ENCODE measurements at regions not wholly inside any gene's neighbourhood (a gene's known extent, or its start where the extent isn't known, plus 50 kb on each side); places are given as distances from the start of the nearest gene placed in this dataset.

- Histone ChIP-seq H3K9ac (ENCODE audit: low read depth, low read length, poor library complexity) (no peak overlapping the region), H4K8ac (ENCODE audit: low read depth, low read length) (no peak overlapping the region), H2BK12ac (ENCODE audit: low read length) (no peak overlapping the region), H3K27me3 (ENCODE audit: control insufficient read depth in 3 of 3, insufficient read depth in 3 of 3, low read depth in 1 of 3, low read length in 3 of 3) (no peaks in the 10 kb centered on the region), H3K14ac (ENCODE audit: low read length) (no peak overlapping the region), H3K4ac (ENCODE audit: low read length) (no peak overlapping the region), H3K4me1 (ENCODE audit: control insufficient read depth in 2 of 2, insufficient read depth in 1 of 2, low read depth in 1 of 2, low read length in 2 of 2) (no peaks in the 10 kb centered on the region), H2AFZ (ENCODE audit: low read length) (no peak overlapping the region), H2BK15ac (ENCODE audit: low read length) (no peak overlapping the region), H3K23ac (ENCODE audit: low read depth, low read length, poor library complexity) (no peak overlapping the region), H3K4me2 (ENCODE audit: insufficient read depth, low read length, poor library complexity, severe bottlenecking) (no peak overlapping the region), H3K36me3 (replicated peaks in 1 of 2; ENCODE audit: control insufficient read depth in 2 of 2, insufficient read depth in 2 of 2, low read length in 2 of 2) (peaks cover 9 to 33% of the 10 kb centered on the region in 2 donors), H2BK120ac (ENCODE audit: low read depth, low read length) (no peak overlapping the region), H3K27ac (replicated peaks; ENCODE audit: low read length) (no peak overlapping the region), H4K91ac (ENCODE audit: low read depth, low read length, poor library complexity) (no peak overlapping the region), H3K9me3 (replicated peaks in 1 of 2; ENCODE audit: control insufficient read depth in 2 of 2, insufficient read depth in 1 of 2, low read depth in 1 of 2, low read length in 2 of 2) (peaks cover 14 to 23% of the 10 kb centered on the region in 2 donors), H2AK5ac (ENCODE audit: low read depth, low read length) (no peak overlapping the region), H3K79me1 (ENCODE audit: low read depth, low read length) (no peaks in the 10 kb centered on the region), H3K4me3 (ENCODE audit: low read length in 2 of 2) (no peak overlapping the region), H2BK5ac (ENCODE audit: low read length) (no peak overlapping the region), H3K18ac (ENCODE audit: low read length) (no peak overlapping the region)
- no CpG with 5 or more reads among the region's 8 CpGs for WGBS, 2 donors (ENCODE audit: extremely low coverage in 2 of 2, insufficient read length in 2 of 2, insufficient replicate concordance in 1 of 2)
- no peak for DNase-seq (ENCODE audit: low spot score)
These were observed 167.6 kb downstream of the OR13H1 start for GRCh38 chrX:131711478-131711867.

GRCh38 chrX:131723646-131724045 lies 179.8 kb downstream of the OR13H1 start:
- Histone ChIP-seq H3K27me3 (ENCODE audit: control insufficient read depth in 3 of 3, insufficient read depth in 3 of 3, low read depth in 1 of 3, low read length in 3 of 3) (peaks cover 0 to 13% (median 0%) of the 10 kb centered on the region in 3 experiments), H2BK5ac (ENCODE audit: low read length) (no peak overlapping the region), H3K9ac (ENCODE audit: low read depth, low read length, poor library complexity) (no peak overlapping the region), H3K4me1 (ENCODE audit: control insufficient read depth in 2 of 2, insufficient read depth in 1 of 2, low read depth in 1 of 2, low read length in 2 of 2) (no peaks in the 10 kb centered on the region), H3K4ac (ENCODE audit: low read length) (no peak overlapping the region), H2AFZ (ENCODE audit: low read length) (no peak overlapping the region), H2BK120ac (ENCODE audit: low read depth, low read length) (no peak overlapping the region), H3K18ac (ENCODE audit: low read length) (no peak overlapping the region), H3K4me2 (ENCODE audit: insufficient read depth, low read length, poor library complexity, severe bottlenecking) (no peak overlapping the region), H4K91ac (ENCODE audit: low read depth, low read length, poor library complexity) (no peak overlapping the region), H2BK15ac (ENCODE audit: low read length) (no peak overlapping the region), H3K36me3 (replicated peaks in 1 of 2; ENCODE audit: control insufficient read depth in 2 of 2, insufficient read depth in 2 of 2, low read length in 2 of 2) (peaks cover 4 to 43% of the 10 kb centered on the region in 2 donors), H3K27ac (replicated peaks; ENCODE audit: low read length) (no peak overlapping the region), H3K4me3 (ENCODE audit: low read length in 2 of 2) (no peak overlapping the region), H4K8ac (ENCODE audit: low read depth, low read length) (no peak overlapping the region), H3K9me3 (replicated peaks in 1 of 2; ENCODE audit: control insufficient read depth in 2 of 2, insufficient read depth in 1 of 2, low read depth in 1 of 2, low read length in 2 of 2) (peaks cover 2 to 16% of the 10 kb centered on the region in 2 donors), H2AK5ac (ENCODE audit: low read depth, low read length) (no peak overlapping the region), H3K14ac (ENCODE audit: low read length) (no peak overlapping the region), H3K23ac (ENCODE audit: low read depth, low read length, poor library complexity) (no peak overlapping the region), H2BK12ac (ENCODE audit: low read length) (no peak overlapping the region), H3K79me1 (ENCODE audit: low read depth, low read length) (no peaks in the 10 kb centered on the region)
- no CpG with 5 or more reads among the region's 1 CpG for WGBS, 2 donors (ENCODE audit: extremely low coverage in 2 of 2, insufficient read length in 2 of 2, insufficient replicate concordance in 1 of 2)
- no peak for DNase-seq (ENCODE audit: low spot score)

- H2BK12ac ChIP-seq (ENCODE audit: low read length), result no peak overlapping the region
- no peak overlapping the region for H3K4me3 ChIP-seq (ENCODE audit: low read length in 2 of 2)
- no peak overlapping the region for H3K18ac ChIP-seq (ENCODE audit: low read length)
- no peak overlapping the region for H3K27ac ChIP-seq (replicated peaks; ENCODE audit: low read length)
- no peak for DNase-seq (ENCODE audit: low spot score)
- H3K23ac ChIP-seq (ENCODE audit: low read depth, low read length, poor library complexity), result no peak overlapping the region
- no peak overlapping the region for H2BK120ac ChIP-seq (ENCODE audit: low read depth, low read length)
- no CpG with 5 or more reads among the region's 2 CpGs for WGBS, 2 donors (ENCODE audit: extremely low coverage in 2 of 2, insufficient read length in 2 of 2, insufficient replicate concordance in 1 of 2)
- no peak overlapping the region for H2AK5ac ChIP-seq (ENCODE audit: low read depth, low read length)
- H4K91ac ChIP-seq (ENCODE audit: low read depth, low read length, poor library complexity), result no peak overlapping the region
- no peak overlapping the region for H3K4ac ChIP-seq (ENCODE audit: low read length)
- no peak overlapping the region for H2BK15ac ChIP-seq (ENCODE audit: low read length)
- no peak overlapping the region for H3K4me2 ChIP-seq (ENCODE audit: insufficient read depth, low read length, poor library complexity, severe bottlenecking)
- H3K36me3 ChIP-seq (replicated peaks in 1 of 2; ENCODE audit: control insufficient read depth in 2 of 2, insufficient read depth in 2 of 2, low read length in 2 of 2), result peaks cover 8 to 38% of the 10 kb centered on the region in 2 donors
- no peak overlapping the region for H3K14ac ChIP-seq (ENCODE audit: low read length)
- no peaks in the 10 kb centered on the region for H3K79me1 ChIP-seq (ENCODE audit: low read depth, low read length)
- peaks cover 6 to 16% of the 10 kb centered on the region in 2 donors for H3K9me3 ChIP-seq (replicated peaks in 1 of 2; ENCODE audit: control insufficient read depth in 2 of 2, insufficient read depth in 1 of 2, low read depth in 1 of 2, low read length in 2 of 2)
- H2AFZ ChIP-seq (ENCODE audit: low read length), result no peak overlapping the region
- no peak overlapping the region for H4K8ac ChIP-seq (ENCODE audit: low read depth, low read length)
- no peak overlapping the region for H2BK5ac ChIP-seq (ENCODE audit: low read length)
- H3K27me3 ChIP-seq (ENCODE audit: control insufficient read depth in 3 of 3, insufficient read depth in 3 of 3, low read depth in 1 of 3, low read length in 3 of 3), result peaks cover 0 to 13% (median 0%) of the 10 kb centered on the region in 3 experiments
- no peaks in the 10 kb centered on the region for H3K4me1 ChIP-seq (ENCODE audit: control insufficient read depth in 2 of 2, insufficient read depth in 1 of 2, low read depth in 1 of 2, low read length in 2 of 2)
- H3K9ac ChIP-seq (ENCODE audit: low read depth, low read length, poor library complexity), result no peak overlapping the region
These were observed 180.4 kb downstream of the OR13H1 start for GRCh38 chrX:131724292-131724691.

- Histone ChIP-seq H2BK12ac (ENCODE audit: low read length) (no peak overlapping the region), H2AFZ (ENCODE audit: low read length) (no peak overlapping the region), H2BK120ac (ENCODE audit: low read depth, low read length) (no peak overlapping the region), H2AK5ac (ENCODE audit: low read depth, low read length) (no peak overlapping the region), H3K4ac (ENCODE audit: low read length) (no peak overlapping the region), H3K18ac (ENCODE audit: low read length) (no peak overlapping the region), H3K27ac (replicated peaks; ENCODE audit: low read length) (no peak overlapping the region), H3K23ac (ENCODE audit: low read depth, low read length, poor library complexity) (no peak overlapping the region), H3K9me3 (replicated peaks in 1 of 2; ENCODE audit: control insufficient read depth in 2 of 2, insufficient read depth in 1 of 2, low read depth in 1 of 2, low read length in 2 of 2) (peaks cover 8 to 16% of the 10 kb centered on the region in 2 donors), H3K27me3 (ENCODE audit: control insufficient read depth in 3 of 3, insufficient read depth in 3 of 3, low read depth in 1 of 3, low read length in 3 of 3) (peaks cover 0 to 12% (median 0%) of the 10 kb centered on the region in 3 experiments), H3K9ac (ENCODE audit: low read depth, low read length, poor library complexity) (no peak overlapping the region), H3K4me2 (ENCODE audit: insufficient read depth, low read length, poor library complexity, severe bottlenecking) (no peak overlapping the region), H2BK15ac (ENCODE audit: low read length) (no peak overlapping the region), H3K4me1 (ENCODE audit: control insufficient read depth in 2 of 2, insufficient read depth in 1 of 2, low read depth in 1 of 2, low read length in 2 of 2) (no peaks in the 10 kb centered on the region), H4K91ac (ENCODE audit: low read depth, low read length, poor library complexity) (no peak overlapping the region), H3K36me3 (replicated peaks in 1 of 2; ENCODE audit: control insufficient read depth in 2 of 2, insufficient read depth in 2 of 2, low read length in 2 of 2) (peaks cover 7 to 34% of the 10 kb centered on the region in 2 donors), H3K14ac (ENCODE audit: low read length) (no peak overlapping the region), H2BK5ac (ENCODE audit: low read length) (no peak overlapping the region), H4K8ac (ENCODE audit: low read depth, low read length) (no peak overlapping the region), H3K79me1 (ENCODE audit: low read depth, low read length) (no peaks in the 10 kb centered on the region), H3K4me3 (ENCODE audit: low read length in 2 of 2) (no peak overlapping the region)
- no peak for DNase-seq (ENCODE audit: low spot score)
- no CpG with 5 or more reads among the region's 7 CpGs for WGBS, 2 donors (ENCODE audit: extremely low coverage in 2 of 2, insufficient read length in 2 of 2, insufficient replicate concordance in 1 of 2)
These were observed 181.3 kb downstream of the OR13H1 start for GRCh38 chrX:131725001-131725654.
